GM19395 (cell line): ENCODE measurements at regions not wholly inside any gene's neighbourhood (a gene's known extent, or its start where the extent isn't known, plus 50 kb on each side); places are given as distances from the start of the nearest gene placed in this dataset.

Experiments used
- ATAC-seq: cut with Tn5 transposase; IDR thresholded peaks from one replicate; pipeline ENCODE4 v1.9.1; 2021; ENCODE audit warnings: mild to moderate bottlenecking, moderate library complexity; ENCODE audit not compliant: unreplicated experiment

DNA sequence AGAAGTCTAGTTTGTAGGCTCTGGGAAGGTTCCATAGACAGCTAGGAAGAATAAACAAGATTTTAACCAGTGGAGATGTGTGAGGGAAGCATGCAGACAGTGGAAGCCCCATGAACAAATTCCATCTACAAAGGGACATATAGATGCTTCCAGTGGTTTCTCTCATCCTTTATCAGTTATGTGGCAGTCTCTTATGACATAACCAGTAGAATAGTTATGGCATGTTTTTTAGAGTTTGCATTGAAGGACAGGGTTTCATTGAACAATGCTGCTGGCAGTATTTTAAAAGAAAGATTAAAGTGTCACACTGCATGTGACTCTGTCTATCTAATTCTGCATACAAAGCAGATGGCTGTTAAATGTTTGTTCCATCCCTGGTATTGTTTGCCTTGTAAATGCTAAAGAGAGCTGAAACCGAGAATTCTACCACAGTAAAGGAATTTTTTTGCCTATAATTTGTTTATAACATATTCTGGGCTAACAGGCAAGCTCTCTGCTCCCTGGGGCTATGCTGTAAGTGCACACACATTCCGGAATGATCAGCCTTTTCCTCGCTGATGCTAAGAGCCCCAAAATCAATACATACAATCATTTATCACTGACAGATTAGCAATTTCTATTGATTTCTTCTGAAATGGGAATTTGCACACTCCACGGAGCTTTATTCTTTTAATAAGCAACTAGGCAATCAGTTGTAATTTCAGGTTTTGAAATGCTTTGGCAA is 76.8 kb upstream of the PELI1 start:
- ATAC-seq = no peak

DNA sequence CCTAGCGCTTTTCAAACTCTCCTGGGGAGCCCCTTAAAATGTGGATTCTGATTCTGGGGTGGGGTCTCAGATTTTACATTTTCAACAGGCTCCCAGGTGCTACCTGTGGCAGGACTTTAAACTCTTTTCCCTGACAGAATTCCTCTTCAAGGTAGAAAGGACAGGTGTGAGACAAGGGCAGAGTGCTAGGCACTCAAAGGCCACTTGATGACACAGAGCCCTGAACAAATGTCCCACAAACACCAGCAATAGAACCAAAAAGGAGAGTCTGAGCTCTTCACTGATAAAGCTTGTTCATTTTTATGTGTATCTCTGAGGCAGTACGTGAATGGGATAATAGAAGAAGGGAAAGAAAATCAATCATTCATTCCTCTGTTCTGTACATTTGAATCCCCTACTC is 77.7 kb upstream of the PELI1 start:
- no peak for ATAC-seq

DNA sequence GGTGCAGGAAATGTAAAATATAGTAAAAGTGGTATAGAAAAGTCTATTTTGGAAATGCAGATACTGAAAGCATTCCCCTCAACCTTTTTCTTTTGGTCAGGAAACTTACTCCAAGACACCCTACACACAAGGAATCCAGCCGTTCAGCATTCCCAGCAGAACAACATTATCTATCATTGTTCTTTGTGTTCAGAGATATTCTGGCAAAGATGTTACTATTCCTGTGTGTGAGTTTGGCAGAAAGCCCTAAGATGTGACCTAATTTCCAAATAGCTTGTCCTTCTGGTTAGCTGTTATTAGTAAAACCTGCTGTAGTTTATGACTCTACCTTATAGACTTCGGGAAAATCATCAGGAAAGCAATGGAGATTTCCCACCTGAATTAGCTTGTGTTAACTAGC is 78.1 kb upstream of the PELI1 start:
- ATAC-seq = no peak

DNA sequence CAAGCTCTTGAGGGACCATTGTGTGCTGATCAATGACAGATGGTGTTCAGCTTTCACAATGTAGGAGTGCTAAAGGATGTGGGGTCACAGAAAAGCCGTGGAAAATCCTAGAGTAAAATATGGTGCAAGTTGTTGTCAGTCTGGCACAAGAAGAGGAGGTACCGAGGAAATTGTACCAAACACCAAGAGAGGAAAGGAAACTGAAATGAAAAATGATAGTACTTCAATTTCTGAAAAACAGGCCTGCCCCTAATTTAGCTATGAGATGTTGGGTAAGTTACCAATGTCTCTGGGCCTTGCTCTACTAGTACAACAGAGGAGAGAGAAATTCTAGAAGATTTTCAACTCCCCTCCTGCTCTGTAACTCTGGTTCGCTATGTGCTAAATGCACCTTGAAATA is 78.8 kb upstream of the PELI1 start:
- peak; percentile 80 for ATAC-seq

DNA sequence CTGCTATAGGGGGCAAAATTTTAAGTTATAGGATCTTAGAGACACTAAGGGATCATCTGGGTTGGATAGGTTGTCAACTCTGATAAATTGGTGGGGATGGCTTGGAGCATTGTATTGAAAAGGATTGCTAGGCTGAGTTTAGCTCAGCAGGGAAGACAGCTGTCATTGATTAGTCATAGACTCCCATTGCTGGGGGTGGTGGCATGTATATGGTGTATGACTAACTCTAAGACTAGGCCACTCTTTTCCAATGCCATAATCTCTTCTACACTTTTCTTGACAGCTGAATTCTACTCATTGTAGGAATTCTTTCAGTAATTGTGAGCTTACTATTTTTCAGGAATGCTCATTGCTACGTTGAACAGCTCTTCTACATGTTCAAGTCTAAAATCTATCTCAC is 81.3 kb upstream of the PELI1 start:
- no peak for ATAC-seq

DNA sequence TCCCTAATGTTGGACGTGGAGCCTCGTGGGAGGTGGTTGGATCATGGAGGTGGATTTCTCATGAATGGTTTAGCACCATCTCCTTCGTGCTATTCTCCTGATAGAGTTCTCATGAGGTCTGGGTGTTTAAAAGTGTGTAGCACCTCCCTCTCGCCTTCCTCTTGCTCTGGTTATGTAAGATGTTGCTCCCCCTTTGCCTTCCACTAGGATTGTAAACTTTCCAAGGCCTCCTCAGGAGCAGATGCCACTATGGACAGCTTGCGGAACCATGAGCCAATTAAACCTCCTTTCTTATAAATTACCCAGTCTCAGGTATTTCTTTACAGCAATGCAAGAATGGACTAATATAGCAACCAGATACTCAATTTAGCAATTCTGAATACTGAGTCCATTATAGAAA is 82.4 kb upstream of the PELI1 start:
- no peak for ATAC-seq

DNA sequence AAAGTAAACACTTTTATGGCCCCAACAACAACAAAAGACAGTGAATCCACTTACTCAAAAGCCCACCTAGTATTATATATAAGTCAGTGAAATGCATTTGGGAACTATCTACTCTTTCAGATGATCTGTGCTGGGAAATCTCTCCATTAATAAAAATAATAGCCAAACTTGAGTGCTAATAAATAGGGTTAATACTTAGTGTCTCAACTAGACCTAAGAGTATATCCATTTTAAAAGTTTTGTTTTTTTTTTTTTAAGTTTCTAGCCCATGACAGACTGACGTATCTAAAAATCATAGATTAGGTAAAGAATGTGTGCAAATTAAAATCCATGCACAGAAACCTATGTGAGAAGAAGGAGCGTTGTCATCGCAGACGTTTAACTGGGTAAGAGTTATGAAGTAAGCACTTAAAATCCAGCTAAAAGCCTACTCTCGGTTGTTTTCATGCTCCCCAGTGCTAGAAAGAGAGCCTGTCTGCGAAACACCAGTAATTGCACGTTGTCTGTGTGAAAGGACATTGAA is 83.4 kb upstream of the PELI1 start:
- no peak for ATAC-seq

DNA sequence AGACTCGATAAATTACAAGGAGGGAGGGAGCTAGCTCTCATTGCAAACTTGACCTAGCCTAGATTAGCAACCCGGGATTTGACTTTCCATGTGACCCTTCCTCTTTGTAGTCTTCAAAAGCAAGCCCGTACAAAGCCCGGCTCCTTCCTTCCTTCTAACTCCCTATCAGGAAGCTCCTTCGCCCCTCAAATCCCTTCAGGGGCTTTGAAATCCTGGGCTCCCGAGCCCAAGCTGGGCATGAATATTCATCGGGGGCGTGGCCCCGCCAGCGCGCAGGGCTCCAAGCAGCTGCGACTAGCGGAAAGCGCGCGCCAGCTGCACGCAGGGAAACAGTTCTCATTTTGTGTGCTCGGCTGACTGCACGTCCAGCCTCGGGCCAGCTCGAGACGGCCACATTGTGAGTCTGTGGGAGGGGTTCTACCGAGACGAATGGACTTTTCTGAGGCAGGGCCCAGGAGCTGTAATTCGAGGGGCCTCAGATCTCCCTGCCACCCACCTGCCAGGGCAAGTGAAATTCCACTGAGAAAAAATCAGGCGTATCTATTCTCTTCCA is 84.0 kb upstream of the PELI1 start:
- ATAC-seq = peak; percentile 97

DNA sequence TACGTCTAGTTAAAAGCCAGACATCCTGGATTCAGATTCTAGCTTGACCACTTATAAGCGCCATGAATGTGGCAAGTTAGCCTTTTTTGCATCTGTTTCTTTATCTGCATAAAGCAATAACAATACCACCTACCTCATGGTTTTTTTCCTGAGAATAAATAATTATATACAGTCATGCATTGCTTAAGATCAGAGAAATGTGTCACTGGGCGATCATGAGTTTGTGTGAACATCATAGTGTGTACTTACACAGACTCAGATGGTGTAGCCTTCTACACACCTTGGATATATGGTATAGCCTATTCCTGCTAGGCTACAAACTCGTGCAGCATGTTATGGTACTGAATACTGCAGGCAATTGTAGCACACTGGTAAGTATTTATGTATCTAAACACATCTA is 84.7 kb upstream of the PELI1 start:
- ATAC-seq = no peak

DNA sequence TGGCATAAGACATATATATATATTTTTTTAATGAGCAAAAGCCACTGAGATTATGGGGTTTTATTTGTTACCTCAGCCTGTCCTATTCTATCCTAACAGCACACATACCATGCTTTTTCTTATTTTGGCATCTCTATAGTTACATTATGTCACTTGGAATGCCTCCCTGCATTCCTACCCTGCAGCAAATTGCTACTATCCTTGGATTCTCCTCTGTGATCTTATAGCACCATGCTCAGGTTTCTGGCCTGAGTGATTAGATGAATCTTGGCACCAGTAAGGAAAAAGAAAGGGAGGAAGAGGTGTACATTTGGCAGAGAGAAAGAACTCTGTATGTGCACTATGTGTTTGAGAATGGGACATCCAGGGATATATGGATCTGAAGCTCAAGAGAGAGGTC is 86.3 kb upstream of the PELI1 start:
- no peak for ATAC-seq

DNA sequence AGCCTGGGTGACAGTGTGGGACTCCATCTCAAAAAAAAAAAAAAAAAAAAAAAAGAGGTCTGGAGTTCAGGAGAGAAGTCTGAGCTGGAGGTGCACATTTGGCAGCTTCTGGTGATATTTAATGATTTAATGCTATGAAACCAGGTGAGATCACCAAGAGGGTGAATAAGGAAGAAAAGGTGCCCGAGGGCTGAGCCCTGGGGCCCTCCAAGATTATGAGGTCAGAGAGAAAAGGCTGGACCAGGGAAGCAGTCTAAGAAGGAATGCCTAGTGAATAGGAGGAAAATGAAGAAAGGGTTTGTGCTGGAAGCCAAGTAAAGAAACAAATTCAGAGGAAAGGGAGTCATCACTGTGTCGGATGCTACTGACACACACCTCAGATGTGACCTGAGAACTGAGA is 88.0 kb upstream of the PELI1 start:
- ATAC-seq = no peak

DNA sequence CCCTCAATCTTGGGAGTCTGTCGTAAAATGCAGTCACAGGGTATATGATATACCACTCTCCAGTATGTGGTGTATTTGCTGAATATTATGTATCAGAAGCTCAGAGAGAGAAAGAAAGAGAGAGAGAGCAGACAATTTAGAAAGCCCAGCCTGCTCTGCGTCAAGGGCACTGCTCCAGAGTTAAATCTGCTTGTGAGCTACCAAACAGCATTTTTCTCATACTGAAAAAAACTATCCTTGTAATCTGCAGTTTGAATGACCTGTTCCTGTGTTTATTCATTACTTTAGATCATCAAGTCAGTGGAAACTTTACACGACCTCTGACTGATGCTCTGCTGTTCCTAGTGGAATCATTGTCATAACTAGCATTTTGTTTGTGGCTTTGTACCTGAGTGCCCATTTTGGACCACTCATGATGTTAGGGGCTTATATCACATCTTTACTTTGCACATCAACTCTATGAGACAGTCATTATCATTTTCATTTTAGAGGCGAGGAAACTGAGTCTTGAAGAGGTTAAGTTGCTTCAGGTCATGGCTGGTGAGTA is 89.2 kb upstream of the PELI1 start:
- ATAC-seq = no peak

DNA sequence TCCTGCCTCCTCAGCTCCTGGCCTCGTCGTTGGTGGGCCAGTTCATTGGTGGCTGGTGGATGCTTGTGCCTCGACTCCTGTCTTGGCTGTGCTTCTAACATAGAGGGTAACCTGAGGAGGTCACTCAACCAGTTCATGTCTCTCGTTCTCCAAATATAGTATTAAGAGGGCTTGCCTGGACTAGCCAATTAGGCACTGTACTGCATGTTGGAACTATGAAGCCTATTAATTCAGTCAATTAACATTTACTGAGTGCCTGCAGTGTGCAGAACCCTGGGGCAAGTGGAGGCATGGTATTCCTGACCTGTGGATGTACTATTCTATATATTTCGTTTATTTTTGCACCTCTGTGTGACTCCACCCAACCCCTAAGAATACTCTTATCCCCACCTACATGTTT is 89.9 kb upstream of the PELI1 start:
- no peak for ATAC-seq

DNA sequence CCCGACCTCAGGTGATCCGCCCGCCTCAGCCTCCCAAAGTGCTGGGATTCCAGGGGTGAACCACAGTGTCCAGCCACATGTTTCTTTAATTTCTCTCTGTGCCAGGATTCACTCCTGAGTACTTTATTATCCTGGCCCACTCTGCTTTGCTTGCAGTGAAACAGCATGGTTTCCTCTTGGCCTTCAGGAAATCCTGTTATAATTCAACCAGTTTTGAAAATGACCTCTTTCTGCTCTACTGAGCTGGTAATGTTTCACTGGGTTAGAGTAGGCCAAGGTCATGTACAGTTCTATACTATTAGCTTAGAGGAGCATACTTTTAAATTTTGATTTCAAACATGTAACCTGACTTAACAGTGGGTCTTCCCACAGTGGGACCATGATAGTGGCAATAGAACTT is 90.6 kb upstream of the PELI1 start:
- no peak for ATAC-seq

DNA sequence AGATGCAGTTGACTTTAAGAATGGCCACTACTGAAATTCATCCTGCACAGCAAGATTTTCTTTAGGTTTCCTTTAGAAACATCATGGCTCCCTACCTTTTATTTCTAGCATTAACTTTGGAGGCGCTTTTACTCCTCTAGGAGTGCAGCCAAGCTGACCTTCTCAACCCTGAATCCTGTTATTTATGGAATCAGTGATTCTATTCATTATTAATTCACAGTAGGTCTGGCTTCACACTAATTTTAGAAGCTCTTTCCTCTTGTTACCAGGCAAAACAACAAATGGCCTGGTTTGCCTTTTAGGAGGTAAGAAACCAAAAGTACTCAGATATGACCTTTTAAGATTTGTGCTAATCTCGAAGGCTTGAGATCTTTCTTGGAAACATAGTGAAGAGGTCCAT is 93.0 kb upstream of the PELI1 start:
- no peak for ATAC-seq

DNA sequence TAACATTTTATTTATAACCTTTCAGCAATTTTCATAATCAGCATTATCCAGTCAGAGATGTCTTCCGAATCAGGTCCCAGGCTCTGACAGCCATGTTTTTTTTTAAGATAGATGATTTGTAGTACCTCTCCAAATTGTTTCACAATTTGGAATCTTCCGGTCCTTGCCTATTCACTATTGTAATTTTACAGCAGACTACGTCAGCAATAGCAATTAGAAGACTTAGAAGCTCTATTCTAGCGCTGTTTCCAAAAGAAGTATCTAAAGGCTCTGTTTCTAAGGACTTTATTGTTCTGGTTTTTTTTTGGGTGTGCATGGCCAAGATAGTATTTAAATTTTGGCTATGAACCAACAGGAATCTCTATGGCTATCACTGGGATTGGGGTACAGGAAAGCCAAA is 94.6 kb upstream of the PELI1 start:
- no peak for ATAC-seq

DNA sequence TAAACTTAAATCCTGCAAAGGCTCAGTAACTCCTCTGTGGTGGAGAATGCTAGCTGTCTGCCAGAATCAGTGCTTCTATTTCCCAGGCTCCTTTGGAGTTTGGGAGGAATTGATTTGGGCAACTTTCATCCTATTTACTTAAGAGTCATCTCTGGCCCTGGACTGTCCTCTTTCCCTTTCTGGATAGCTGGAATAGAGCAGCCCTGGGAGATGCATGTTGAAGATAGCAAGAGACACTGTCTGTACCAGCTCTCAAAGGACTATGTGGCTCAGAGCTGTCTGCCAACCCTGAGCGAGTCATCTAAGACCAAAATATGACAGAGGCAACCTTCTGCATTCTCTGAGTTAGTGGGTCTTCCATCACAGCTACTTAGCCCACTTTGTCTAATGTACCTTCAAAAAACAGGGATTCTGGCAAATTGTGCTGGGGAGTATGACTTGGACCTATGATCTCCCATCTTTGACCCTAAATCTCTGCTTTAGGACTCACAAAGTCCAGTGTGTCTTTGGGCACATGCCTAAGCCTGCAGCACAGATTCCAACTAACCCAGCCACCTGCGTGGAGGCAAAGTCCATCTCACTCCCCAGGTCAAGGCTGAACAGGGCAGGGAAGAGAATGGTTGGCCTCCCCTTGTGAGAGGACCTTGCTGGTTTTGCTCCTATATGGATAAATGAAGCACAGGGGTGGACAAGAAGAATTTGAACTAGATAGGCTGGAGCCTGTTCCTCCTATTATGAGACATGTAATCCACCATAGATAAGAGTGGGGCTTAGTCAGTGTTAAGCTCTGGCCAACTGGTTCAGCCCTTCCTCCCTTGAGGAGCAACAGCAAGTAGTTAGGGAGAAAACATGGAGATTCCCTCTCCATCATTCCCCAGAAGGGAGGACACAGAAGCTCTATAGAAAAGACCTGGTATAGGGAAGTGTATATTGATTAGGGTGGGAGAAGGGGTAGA is 99.1 kb upstream of the PELI1 start:
- ATAC-seq = no peak

DNA sequence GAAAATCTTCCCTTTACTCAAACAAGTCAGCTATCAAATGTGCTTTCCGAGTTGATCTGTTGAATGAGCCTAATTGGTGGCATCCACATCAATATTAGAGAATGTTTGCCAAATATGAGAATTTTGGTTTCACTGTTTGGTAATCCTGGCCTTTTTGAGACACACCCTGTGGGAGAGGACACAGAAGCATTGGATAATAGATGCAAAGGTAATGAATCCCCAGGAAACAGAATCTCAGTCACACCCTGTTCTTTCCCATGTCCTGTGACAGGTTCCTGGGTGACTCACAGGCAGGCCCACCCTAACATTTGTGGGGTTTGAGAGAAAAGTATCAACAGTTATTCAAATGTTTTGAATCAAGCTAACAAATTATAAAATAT is 99.8 kb upstream of the PELI1 start:
- no peak for ATAC-seq

DNA sequence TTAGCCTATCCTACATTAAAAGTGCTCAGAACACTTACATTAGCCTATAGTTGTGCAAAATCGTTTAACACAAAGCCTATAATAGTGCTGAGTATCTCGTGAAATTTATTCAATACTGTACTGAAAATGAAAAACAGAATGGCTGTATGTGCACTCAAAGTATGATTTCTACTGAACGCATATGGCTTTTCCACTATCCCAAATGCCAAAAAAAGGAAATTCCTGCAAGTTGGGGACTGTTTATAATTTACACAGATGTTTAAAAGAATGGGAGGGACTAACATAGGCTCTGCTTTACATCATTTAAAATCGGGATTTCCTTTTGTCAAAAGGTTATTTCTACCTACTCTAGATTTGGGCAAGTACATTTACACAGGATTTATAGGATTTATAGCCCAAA is 101.4 kb upstream of the PELI1 start:
- ATAC-seq = no peak

DNA sequence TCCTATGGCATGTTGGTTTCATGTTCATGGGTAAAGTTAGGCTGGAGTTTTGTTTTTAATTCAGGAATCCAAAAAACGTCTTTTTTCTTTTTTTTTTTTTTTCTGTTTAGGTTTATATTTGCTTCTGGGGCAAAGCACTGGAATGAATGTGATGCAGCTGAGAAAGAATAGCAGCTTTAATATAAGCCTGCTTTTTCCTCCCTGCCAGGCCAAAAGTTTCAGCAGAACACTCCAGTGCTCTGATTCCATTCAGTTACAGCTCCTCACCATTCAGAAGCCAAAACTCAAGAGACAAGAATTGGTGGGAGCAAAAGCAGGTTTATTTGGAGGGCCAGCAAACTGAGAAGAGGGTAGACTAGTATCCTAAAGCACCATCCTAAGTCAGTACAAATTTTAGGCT is 102.7 kb upstream of the PELI1 start:
- no peak for ATAC-seq

DNA sequence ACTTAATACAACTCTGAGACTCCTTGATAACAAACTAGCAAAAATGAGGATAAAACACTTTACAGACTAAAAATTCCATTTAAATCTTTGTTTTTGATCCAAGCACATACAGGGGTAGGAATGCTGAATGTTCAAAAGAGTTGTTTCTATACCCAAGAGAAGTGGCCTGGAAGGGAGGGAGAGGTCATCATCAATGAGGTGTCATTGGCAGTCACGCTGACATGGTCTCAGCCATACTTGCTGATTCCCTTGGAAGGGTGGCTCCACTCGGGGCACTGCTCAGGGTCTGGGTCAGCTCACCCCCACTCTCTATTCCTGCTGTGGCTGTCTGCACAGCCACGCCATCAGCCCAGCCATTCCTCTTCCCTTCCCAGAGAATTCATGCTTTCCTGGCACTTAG is 105.2 kb upstream of the PELI1 start:
- no peak for ATAC-seq

DNA sequence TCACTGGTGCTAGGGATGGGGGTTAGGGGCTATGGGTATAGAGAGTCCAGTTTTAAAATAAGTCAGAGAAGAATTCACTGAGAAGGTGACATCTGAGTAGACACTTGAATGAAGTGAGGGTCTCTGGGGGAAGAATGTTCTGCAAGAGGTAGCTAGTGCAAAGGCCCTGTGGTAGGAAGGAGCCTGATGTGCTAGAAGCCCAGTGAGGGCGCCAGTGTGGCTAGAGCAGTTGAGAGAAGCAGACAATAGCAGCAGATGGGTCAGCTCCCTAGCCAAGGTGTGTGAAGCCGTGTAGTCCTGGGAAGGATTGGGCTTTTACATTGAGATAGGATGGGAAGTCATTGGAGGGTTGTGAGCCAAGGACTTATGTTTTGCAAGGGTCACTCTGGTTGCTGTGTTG is 105.8 kb upstream of the PELI1 start:
- ATAC-seq = no peak
